Fibroblast of the aortic adventitia (primary cell): ENCODE measurements at regions not wholly inside any gene's neighbourhood (a gene's known extent, or its start where the extent isn't known, plus 50 kb on each side); places are given as distances from the start of the nearest gene placed in this dataset.
"Not testable (repeated sequence)": the region's sequence is repeated elsewhere in the genome, so short reads cannot be mapped to it uniquely, and the experiment has no call there.

Experiments
- DNase-seq: peaks from one replicate; pipeline ENCODE4 v3.0.0-alpha.2; 2010; ENCODE audit warnings: low read depth
- H3K4me3 ChIP-seq: 2 replicates; pipeline ENCODE4 v1.5.1; 2011; ENCODE audit warnings: low read depth, mild to moderate bottlenecking, control low read depth, low read length, moderate library complexity
- CTCF ChIP-seq: IDR thresholded peaks from 2 replicates; pipeline ENCODE4 v1.5.1; 2011; ENCODE audit warnings: mild to moderate bottlenecking, low read length, control low read depth, inconsistent platforms; ENCODE audit not compliant: insufficient read depth

DNA sequence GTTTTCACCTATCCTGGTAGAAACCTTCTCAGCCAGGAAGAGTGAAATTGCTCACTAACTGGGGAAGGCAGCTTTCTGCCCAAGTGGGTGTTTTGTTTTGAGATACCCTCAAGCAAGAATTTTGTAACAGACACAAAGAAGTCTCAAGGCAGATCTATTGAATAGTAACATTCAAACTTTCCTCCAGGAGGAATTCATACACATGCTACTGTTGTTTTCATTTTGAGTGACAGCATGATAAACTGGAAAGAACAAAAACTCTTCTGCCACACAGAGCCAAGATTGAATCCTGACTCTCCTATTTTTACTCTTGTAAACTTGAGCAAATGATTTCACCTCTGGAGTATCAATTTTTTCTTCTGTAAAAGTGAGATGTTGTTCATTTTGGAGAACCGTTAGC lies 54.8 kb upstream of the MBNL1 start:
- no peak for DNase-seq
- H3K4me3 ChIP-seq = no peak overlapping the region
- TF ChIP-seq CTCF = no peak

DNA sequence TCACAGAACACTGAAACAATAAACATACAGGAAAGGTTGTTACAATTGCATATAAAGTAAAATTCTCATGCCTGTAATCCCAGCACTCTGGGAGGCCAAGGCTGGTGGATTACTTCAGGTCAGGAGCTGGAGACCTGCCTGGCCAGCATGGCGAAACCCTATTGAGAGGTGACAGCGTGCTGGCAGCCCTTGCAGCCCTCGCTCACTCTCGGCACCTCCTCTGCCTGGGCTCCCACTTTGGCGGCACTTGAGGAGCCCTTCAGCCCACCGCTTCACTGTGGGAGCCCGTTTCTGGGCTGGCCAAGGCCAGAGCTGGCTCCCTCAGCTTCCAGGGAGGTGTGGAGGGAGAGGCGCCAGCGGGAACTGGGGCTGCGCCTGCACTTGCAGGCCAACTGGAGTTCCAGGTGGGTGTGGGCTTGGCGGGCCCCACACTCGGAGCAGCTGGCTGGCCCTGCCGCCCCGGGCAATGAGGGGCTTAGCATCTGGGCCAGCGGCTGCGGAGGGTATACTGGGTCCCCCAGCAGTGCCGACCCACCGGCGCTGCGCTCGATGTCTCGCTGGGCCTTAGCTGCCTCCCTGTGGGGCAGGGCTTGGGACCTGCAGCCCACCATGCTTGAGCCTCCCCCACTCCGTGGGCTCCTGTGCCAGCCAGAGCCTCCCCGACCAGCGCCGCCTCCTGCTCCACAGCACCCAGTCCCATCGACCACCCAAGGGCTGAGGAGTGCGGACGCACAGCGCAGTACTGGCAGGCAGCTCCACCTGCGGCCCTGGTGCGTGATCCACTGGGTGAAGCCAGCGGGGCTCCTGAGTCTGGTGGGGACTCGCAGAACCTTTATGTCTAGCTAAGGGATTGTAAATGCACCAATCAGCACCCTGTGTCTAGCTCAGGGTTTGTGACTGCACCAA lies 51.5 kb upstream of the MBNL1 start:
- not testable (repeated sequence) for H3K4me3 ChIP-seq, DNase-seq

- H3K4me3 ChIP-seq = no peak overlapping the region
- TF ChIP-seq CTCF = no peak
- DNase-seq = no peak
These were observed 50.1 kb upstream of the MBNL1 start for GRCh38 chr3:152218602-152219001.
